Epithelial cell of esophagus (primary cell): ENCODE measurements at regions not wholly inside any gene's neighbourhood (a gene's known extent, or its start where the extent isn't known, plus 50 kb on each side); places are given as distances from the start of the nearest gene placed in this dataset.

Experiments used
- DNase-seq: peaks from one replicate; pipeline ENCODE4 v3.0.0; 2010; ENCODE audit warnings: low read depth
- H3K4me3 ChIP-seq: 2 replicates; pipeline ENCODE4 v1.5.1; 2011; ENCODE audit warnings: mild to moderate bottlenecking, low read length, control low read depth
- CTCF ChIP-seq: IDR thresholded peaks from 2 replicates; pipeline ENCODE4 v1.5.1; 2011; ENCODE audit warnings: low read depth, mild to moderate bottlenecking, low read length, control low read depth, inconsistent platforms; ENCODE audit not compliant: insufficient read depth; ENCODE audit errors: missing control alignments

GRCh38 chr10:111558211-111558610 is 481.4 kb downstream of the ADRA2A start:
- TF ChIP-seq CTCF = no peak
- no peak overlapping the region for H3K4me3 ChIP-seq

GRCh38 chr10:111560027-111560426 is 483.2 kb downstream of the ADRA2A start:
- no peak for TF ChIP-seq CTCF
- DNase-seq = peak; percentile 1
- no peak overlapping the region for H3K4me3 ChIP-seq

More at GRCh38 chr10:111558211-111558610, 481.4 kb downstream of the ADRA2A start:
- DNase-seq = no peak

- no peak for TF ChIP-seq CTCF
- no peak for DNase-seq
- H3K4me3 ChIP-seq = no peak overlapping the region
Observed at GRCh38 chr10:111561124-111561523, 484.3 kb downstream of the ADRA2A start.

- H3K4me3 ChIP-seq = no peak overlapping the region
- TF ChIP-seq CTCF = no peak
- no peak for DNase-seq
Observed at GRCh38 chr10:111565542-111565941, 488.7 kb downstream of the ADRA2A start.

GRCh38 chr10:111578076-111578475 is 501.2 kb downstream of the ADRA2A start:
- no peak for TF ChIP-seq CTCF
- DNase-seq = no peak
- H3K4me3 ChIP-seq = no peak overlapping the region

- TF ChIP-seq CTCF = no peak
- H3K4me3 ChIP-seq = no peak overlapping the region
- DNase-seq = no peak
Observed at GRCh38 chr10:111579473-111579872, 502.6 kb downstream of the ADRA2A start.

GRCh38 chr10:111590703-111591102 is 513.9 kb downstream of the ADRA2A start:
- no peak for DNase-seq
- TF ChIP-seq CTCF = no peak
- H3K4me3 ChIP-seq = no peak overlapping the region
